ENCODE measurements at regions not wholly inside any gene's neighbourhood (a gene's known extent, or its start where the extent isn't known, plus 50 kb on each side); places are given as distances from the start of the nearest gene placed in this dataset.

- no peak for TF ChIP-seq PAX8 (IDR thresholded peaks at IDR 0.05)
- TF ChIP-seq REST (IDR thresholded peaks at IDR 0.05; ENCODE audit: low read depth, low read length): no peak
- no peak for TF ChIP-seq HDAC2 (IDR thresholded peaks at IDR 0.05)
- no peak for TF ChIP-seq SUZ12 (IDR thresholded peaks at IDR 0.05; ENCODE audit: unreplicated experiment)
- TF ChIP-seq MYC (IDR thresholded peaks at IDR 0.05; ENCODE audit: insufficient read depth, insufficient read length, insufficient replicate concordance, low read length, severe bottlenecking): no peak
- TF ChIP-seq RB1 (IDR thresholded peaks at IDR 0.05; ENCODE audit: borderline replicate concordance): no peak
- TF ChIP-seq POLR2A (IDR thresholded peaks at IDR 0.05; ENCODE audit: low read depth, low read length): no peak
- TF ChIP-seq CTCF (IDR thresholded peaks at IDR 0.05 in 2 of 3, conservative IDR thresholded peaks at IDR 0.05 in 1 of 3; ENCODE audit: control insufficient read depth in 2 of 3, extremely low read depth in 1 of 3, insufficient read depth in 1 of 3, low read depth in 3 of 3, low read length in 3 of 3): no peak
- no peak for TF ChIP-seq CEBPB (IDR thresholded peaks at IDR 0.05; ENCODE audit: borderline replicate concordance in 1 of 2, low read depth in 2 of 2, low read length in 2 of 2)
- TF ChIP-seq EZH2 (IDR thresholded peaks at IDR 0.05; ENCODE audit: borderline replicate concordance, control insufficient read depth, low read depth, low read length): no peak
These were observed 304.8 kb upstream of the TSHZ2 start for GRCh38 chr20:52667358-52667757.

Data from GM12878 (cell line).